OCI-LY7 (cell line): ENCODE measurements at regions not wholly inside any gene's neighbourhood (a gene's known extent, or its start where the extent isn't known, plus 50 kb on each side); places are given as distances from the start of the nearest gene placed in this dataset.

ENCODE experiments used
- BruUV-seq: library from RNA; stranded (reverse); fragments of 400-500 nt; replicated peaks from 2 replicates; lab custom pipeline; 2021; lab: Mats Ljungman, UMichigan
- CTCF ChIA-PET: fragments of 300-600 bp; sonication (Branson Sonifier 250); formaldehyde crosslinking; loops from one replicate; lab custom pipeline; 2022; ENCODE audit warnings: antibody characterized with exemption; ENCODE audit not compliant: unreplicated experiment; lab: Charles Lee
- POLR2A ChIA-PET: fragments of 300-600 bp; sonication (Branson Sonifier 250); formaldehyde crosslinking; loops from one replicate; lab custom pipeline; 2022; ENCODE audit warnings: antibody characterized with exemption; lab: Charles Lee
- DNase-seq: peaks from one replicate; pipeline ENCODE4 v3.0.0-alpha.2; 2015; ENCODE audit warnings: low spot score
- H2AFZ ChIP-seq: fragments of 200-600 bp; sonication (generic), shearing (Covaris generic); 2 replicates; pipeline ENCODE4 v1.6.1; 2014; ENCODE audit warnings: mild to moderate bottlenecking, antibody characterized with exemption, low read length, moderate library complexity
- H3K27ac ChIP-seq: fragments of 200-600 bp; sonication (generic); 2 replicates; pipeline ENCODE4 v1.5.1; 2014; ENCODE audit warnings: mixed run types, low read depth, mild to moderate bottlenecking, moderate library complexity, low read length, inconsistent platforms; ENCODE audit not compliant: poor library complexity, severe bottlenecking
- H3K36me3 ChIP-seq: fragments of 200-600 bp; sonication (generic); 2 replicates; pipeline ENCODE4 v1.6.1; 2014; ENCODE audit warnings: mild to moderate bottlenecking, antibody characterized with exemption, low read length, moderate library complexity, mixed read lengths; ENCODE audit not compliant: insufficient read depth
- H3K4me1 ChIP-seq: fragments of 200-600 bp; sonication (generic); 2 replicates; pipeline ENCODE4 v1.5.1; 2014; ENCODE audit warnings: mild to moderate bottlenecking, low read length; ENCODE audit not compliant: insufficient read depth, poor library complexity, severe bottlenecking
- H3K4me2 ChIP-seq: fragments of 200-600 bp; sonication (generic); 2 replicates; pipeline ENCODE4 v1.6.1; 2014; ENCODE audit warnings: mild to moderate bottlenecking, low read length
- H3K4me3 ChIP-seq: fragments of 200-600 bp; sonication (generic); 2 replicates; pipeline ENCODE4 v1.5.1; 2014; ENCODE audit warnings: mild to moderate bottlenecking, low read depth, low read length; ENCODE audit not compliant: poor library complexity, severe bottlenecking
- H3K79me2 ChIP-seq: fragments of 200-600 bp; sonication (generic); 2 replicates; pipeline ENCODE4 v1.6.1; 2016; ENCODE audit warnings: low read depth, mild to moderate bottlenecking, low read length, moderate library complexity, mixed read lengths; ENCODE audit not compliant: insufficient read depth
- H3K9me2 ChIP-seq: fragments of 200-600 bp; sonication (generic); 2 replicates; pipeline ENCODE4 v1.6.1; 2016; ENCODE audit warnings: mild to moderate bottlenecking, low read length, mixed read lengths; ENCODE audit not compliant: insufficient read depth
- H3K9me3 ChIP-seq: fragments of 200-600 bp; sonication (generic); 2 replicates; pipeline ENCODE4 v1.6.1; 2014; ENCODE audit warnings: mild to moderate bottlenecking, mixed run types, low read length, mixed read lengths
- H4K20me1 ChIP-seq: fragments of 200-600 bp; sonication (generic); 2 replicates; pipeline ENCODE4 v1.6.1; 2014; ENCODE audit warnings: mild to moderate bottlenecking, antibody characterized with exemption, low read length, moderate library complexity, mixed read lengths; ENCODE audit not compliant: insufficient read depth
- EZH2phosphoT487 ChIP-seq: fragments of 200-600 bp; sonication (generic); IDR thresholded peaks from 2 replicates; pipeline ENCODE4 v1.6.1; 2018; ENCODE audit warnings: low read depth, borderline replicate concordance, mild to moderate bottlenecking, mixed run types, antibody characterized with exemption, low read length, moderate library complexity, mixed read lengths
- intact Hi-C: fragments of 100-400 bp; cut with micrococcal nuclease; formaldehyde crosslinking; loops from one replicate; pipeline ENCODE4 v1.10.0; 2022; ENCODE audit not compliant: unreplicated experiment
- TF ChIP-seq, protein P1 (sequence below): fragments of 200-600 bp; sonication (generic); conservative IDR thresholded peaks from 2 replicates; pipeline ENCODE4 v1.5.1; 2014; ENCODE audit warnings: mild to moderate bottlenecking, antibody characterized with exemption, low read length, moderate library complexity, mixed read lengths

DNA sequence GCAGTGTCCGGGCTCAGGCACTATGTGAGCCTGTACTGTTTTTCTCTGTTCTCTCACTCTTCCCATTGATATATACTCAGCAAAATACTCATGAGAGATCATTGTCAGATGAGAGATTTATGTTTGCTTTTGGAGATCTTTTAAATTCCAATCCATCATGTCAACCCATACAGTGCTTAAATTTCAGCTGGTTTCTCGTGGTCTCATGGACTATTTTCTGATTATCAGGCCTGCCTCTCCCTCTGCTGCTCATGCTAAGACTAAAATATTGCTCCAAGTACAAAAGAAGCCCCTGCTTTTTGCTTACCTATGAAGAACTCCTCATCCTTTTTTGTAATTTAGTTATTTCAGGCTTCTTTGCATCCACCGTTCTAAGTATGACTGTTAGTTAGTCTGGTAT, 547.2 kb downstream of the KCNJ2 start:
- TF ChIP-seq, protein P1, sequence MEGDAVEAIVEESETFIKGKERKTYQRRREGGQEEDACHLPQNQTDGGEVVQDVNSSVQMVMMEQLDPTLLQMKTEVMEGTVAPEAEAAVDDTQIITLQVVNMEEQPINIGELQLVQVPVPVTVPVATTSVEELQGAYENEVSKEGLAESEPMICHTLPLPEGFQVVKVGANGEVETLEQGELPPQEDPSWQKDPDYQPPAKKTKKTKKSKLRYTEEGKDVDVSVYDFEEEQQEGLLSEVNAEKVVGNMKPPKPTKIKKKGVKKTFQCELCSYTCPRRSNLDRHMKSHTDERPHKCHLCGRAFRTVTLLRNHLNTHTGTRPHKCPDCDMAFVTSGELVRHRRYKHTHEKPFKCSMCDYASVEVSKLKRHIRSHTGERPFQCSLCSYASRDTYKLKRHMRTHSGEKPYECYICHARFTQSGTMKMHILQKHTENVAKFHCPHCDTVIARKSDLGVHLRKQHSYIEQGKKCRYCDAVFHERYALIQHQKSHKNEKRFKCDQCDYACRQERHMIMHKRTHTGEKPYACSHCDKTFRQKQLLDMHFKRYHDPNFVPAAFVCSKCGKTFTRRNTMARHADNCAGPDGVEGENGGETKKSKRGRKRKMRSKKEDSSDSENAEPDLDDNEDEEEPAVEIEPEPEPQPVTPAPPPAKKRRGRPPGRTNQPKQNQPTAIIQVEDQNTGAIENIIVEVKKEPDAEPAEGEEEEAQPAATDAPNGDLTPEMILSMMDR = no peak
- no peak for TF ChIP-seq EZH2phosphoT487
- no peaks in the 10 kb centered on the region for H3K4me1 ChIP-seq
- intact Hi-C loops = no loop called here
- no peak for DNase-seq
- H2AFZ ChIP-seq = no peak overlapping the region
- no peaks in the 10 kb centered on the region for H4K20me1 ChIP-seq
- H3K4me2 ChIP-seq = no peak overlapping the region
- no peak overlapping the region for H3K4me3 ChIP-seq
- no TSS peak for BruUV-seq
- H3K9me2 ChIP-seq = no peaks in the 10 kb centered on the region
- no peaks in the 10 kb centered on the region for H3K36me3 ChIP-seq
- no peaks in the 10 kb centered on the region for H3K79me2 ChIP-seq
- CTCF ChIA-PET = no interaction called here
- no peaks in the 10 kb centered on the region for H3K9me3 ChIP-seq
- H3K27ac ChIP-seq = no peak overlapping the region
- POLR2A ChIA-PET = no interaction called here

DNA sequence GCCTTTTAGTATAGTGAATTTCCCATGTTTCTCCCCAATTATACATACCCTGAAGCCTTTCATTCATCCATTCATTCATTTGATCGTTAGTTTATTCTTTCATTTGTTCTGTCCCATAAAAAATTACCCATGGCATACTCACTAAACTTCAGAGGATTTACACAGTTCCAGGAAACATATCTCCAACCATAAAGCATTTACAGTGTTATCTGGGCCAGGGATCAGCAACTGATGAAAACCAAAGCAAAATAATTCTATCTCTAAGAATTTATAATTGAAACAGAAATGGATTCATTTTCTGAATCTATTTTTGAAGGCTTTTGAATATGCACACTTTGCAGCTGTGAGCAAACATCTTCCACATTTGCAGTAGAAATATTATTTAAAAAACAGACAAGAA, 547.7 kb downstream of the KCNJ2 start:
- no peaks in the 10 kb centered on the region for H3K4me1 ChIP-seq
- CTCF ChIA-PET = no interaction called here
- no peaks in the 10 kb centered on the region for H3K9me2 ChIP-seq
- DNase-seq = no peak
- no peak overlapping the region for H2AFZ ChIP-seq
- TF ChIP-seq, protein P1 = no peak
- TF ChIP-seq EZH2phosphoT487 = no peak
- no peaks in the 10 kb centered on the region for H3K9me3 ChIP-seq
- no peak overlapping the region for H3K4me2 ChIP-seq
- no peaks in the 10 kb centered on the region for H3K36me3 ChIP-seq
- no peak overlapping the region for H3K4me3 ChIP-seq
- POLR2A ChIA-PET = no interaction called here
- H3K27ac ChIP-seq = no peak overlapping the region
- H3K79me2 ChIP-seq = no peaks in the 10 kb centered on the region
- BruUV-seq = no TSS peak
- intact Hi-C loops = no loop called here
- no peaks in the 10 kb centered on the region for H4K20me1 ChIP-seq

DNA sequence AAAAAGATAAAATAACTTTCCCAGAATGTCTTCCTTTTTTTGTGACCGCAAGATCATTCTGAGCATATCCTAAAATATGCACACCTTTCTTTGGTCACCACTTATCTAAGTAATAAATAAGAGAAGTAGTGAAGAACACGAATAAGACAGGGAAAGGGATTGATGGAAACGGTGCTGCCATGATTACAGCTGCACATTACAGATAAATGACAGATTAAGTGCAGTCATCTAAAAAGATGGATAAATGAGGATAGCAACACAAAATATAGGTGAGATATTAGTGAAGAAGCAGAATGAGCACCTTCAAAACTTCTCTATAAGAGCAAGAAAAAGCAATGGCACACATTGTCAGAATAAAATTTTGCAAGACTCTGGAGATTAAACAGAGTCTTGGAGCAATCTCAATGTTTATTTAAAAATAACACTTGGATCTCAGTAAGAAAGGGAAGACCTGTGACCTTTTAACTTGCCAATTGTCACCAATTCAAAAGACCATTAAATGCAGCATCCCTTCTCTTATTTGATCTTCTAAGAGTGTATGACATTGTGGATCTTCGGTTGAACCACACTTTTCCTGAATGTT, 567.1 kb downstream of the KCNJ2 start:
- POLR2A ChIA-PET = no interaction called here
- no peak for DNase-seq
- no peak overlapping the region for H2AFZ ChIP-seq
- H3K9me3 ChIP-seq = no peaks in the 10 kb centered on the region
- no peaks in the 10 kb centered on the region for H3K79me2 ChIP-seq
- CTCF ChIA-PET = no interaction called here
- no peak overlapping the region for H3K4me2 ChIP-seq
- no peaks in the 10 kb centered on the region for H3K9me2 ChIP-seq
- intact Hi-C loops = no loop called here
- no peak overlapping the region for H3K4me3 ChIP-seq
- BruUV-seq = no TSS peak
- no peak overlapping the region for H3K27ac ChIP-seq
- H4K20me1 ChIP-seq = no peaks in the 10 kb centered on the region
- TF ChIP-seq, protein P1 = no peak
- TF ChIP-seq EZH2phosphoT487 = no peak
- no peaks in the 10 kb centered on the region for H3K36me3 ChIP-seq
- H3K4me1 ChIP-seq = no peaks in the 10 kb centered on the region
